Lung (tissue), 11 donors: ENCODE measurements at regions not wholly inside any gene's neighbourhood (a gene's known extent, or its start where the extent isn't known, plus 50 kb on each side); places are given as distances from the start of the nearest gene placed in this dataset.

ENCODE experiments used
- ATAC-seq: fragments of 200-7000 bp; cut with Tn5 transposase; one replicate; pipeline ENCODE4 v1.9.1; 2020; ENCODE audit warnings: moderate number of reproducible peaks; ENCODE audit not compliant: insufficient read depth, low FRiP score
- DNase-seq, 3 donors: peaks; one replicate each; pipeline ENCODE4 v3.0.0-alpha.2; 2013 to 2017
- H3K27ac ChIP-seq, 2 donors: one replicate each; pipeline ENCODE4 v1.5.1; 2013; ENCODE audit warnings: mild to moderate bottlenecking in 2 of 2, moderate library complexity in 2 of 2, control low read depth in 1 of 2, inconsistent platforms in 1 of 2, low read depth in 1 of 2, low read length in 1 of 2
- H3K27me3 ChIP-seq, 3 donors: one replicate each; pipeline ENCODE4 v1.5.1; 2013; ENCODE audit warnings: low read length in 2 of 3; ENCODE audit not compliant: control insufficient read depth in 3 of 3, insufficient read depth in 3 of 3
- H3K36me3 ChIP-seq, 4 donors: one replicate each; pipeline ENCODE4 v1.5.1; 2013; ENCODE audit warnings: low read length in 4 of 4, mild to moderate bottlenecking in 1 of 4, moderate library complexity in 1 of 4; ENCODE audit not compliant: control insufficient read depth in 4 of 4, insufficient read depth in 4 of 4
- H3K4me1 ChIP-seq, 5 donors: one replicate each; pipeline ENCODE4 v1.5.1; 2013; ENCODE audit warnings: low read length in 5 of 5, mild to moderate bottlenecking in 2 of 5, moderate library complexity in 1 of 5; ENCODE audit not compliant: control insufficient read depth in 5 of 5, insufficient read depth in 5 of 5
- H3K4me3 ChIP-seq: one replicate; pipeline ENCODE4 v1.5.1; 2013; ENCODE audit warnings: mild to moderate bottlenecking, control low read depth, moderate library complexity
- H3K9ac ChIP-seq, 2 donors: one replicate each; pipeline ENCODE4 v1.5.1; 2013; ENCODE audit warnings: low read length in 2 of 2, control low read depth in 1 of 2; ENCODE audit not compliant: insufficient read depth in 1 of 2
- H3K9me3 ChIP-seq, 4 donors: one replicate each; pipeline ENCODE4 v1.5.1; 2013; ENCODE audit warnings: low read length in 3 of 4, mild to moderate bottlenecking in 1 of 4, moderate library complexity in 1 of 4; ENCODE audit not compliant: control insufficient read depth in 4 of 4, insufficient read depth in 3 of 4
- WGBS, 2 donors: extraction: QIAGEN DNeasy Blood & Tissue Kit; methylation state at CpG; one replicate each; pipeline ENCODE4 v1.1.7; 2013; 5-methylcytosine and 5-hydroxymethylcytosine counted together
- TF ChIP-seq, protein P1 (sequence below): IDR thresholded peaks from 2 replicates; pipeline ENCODE4 v1.5.1; 2012; ENCODE audit warnings: mild to moderate bottlenecking; ENCODE audit errors: control extremely low read depth, extremely low read depth
- donor health status: control.
- donor health status: control.
- donor health status: Bipolar disorder and iron deficiency.
- donor health status: healthy.
- donor health status: DM: yes; HTN: yes; CAD: no.

DNA sequence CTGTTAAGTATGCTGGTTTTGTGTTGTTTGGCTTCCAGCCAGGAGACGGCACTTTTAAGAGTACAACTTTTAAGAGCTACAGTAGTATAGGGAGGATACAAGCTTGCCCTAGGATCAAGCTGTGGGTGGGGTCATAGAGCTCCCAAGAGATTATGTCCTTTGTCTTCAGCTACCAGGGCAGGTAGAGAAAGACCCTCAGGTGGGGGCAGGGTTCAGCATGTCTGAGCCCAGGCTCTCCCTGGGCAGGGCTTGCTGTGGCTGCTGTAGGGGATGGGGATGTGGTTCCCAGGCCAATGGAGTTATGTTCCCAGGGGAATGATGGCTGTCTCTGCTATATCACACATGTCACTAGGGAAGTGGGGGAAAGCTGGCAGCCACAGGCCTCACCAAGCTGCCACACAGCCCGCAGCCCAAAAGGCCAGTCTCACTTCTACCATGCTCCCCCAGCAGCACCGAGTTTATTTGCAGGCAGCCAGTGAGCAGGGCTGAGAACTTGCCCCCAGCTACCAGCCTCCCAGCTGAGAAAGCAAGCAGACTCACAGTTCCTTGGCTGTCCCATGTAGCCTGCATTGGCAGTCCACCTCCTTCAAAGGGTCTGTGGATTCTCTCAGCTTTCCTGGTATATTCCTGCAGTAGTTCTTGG lies 105.7 kb upstream of the ERBB4 start:
- 69 to 73% methylated on average over 3 of the region's 3 CpGs for WGBS, 2 donors
- Histone ChIP-seq H3K4me1 (no peaks in the 10 kb centered on the region), H3K36me3 (no peaks in the 10 kb centered on the region), H3K4me3 (no peak overlapping the region), H3K9me3 (no peaks in the 10 kb centered on the region), H3K27me3 (no peaks in the 10 kb centered on the region), H3K9ac (no peak overlapping the region), H3K27ac (no peak overlapping the region)
- TF ChIP-seq, protein P1, sequence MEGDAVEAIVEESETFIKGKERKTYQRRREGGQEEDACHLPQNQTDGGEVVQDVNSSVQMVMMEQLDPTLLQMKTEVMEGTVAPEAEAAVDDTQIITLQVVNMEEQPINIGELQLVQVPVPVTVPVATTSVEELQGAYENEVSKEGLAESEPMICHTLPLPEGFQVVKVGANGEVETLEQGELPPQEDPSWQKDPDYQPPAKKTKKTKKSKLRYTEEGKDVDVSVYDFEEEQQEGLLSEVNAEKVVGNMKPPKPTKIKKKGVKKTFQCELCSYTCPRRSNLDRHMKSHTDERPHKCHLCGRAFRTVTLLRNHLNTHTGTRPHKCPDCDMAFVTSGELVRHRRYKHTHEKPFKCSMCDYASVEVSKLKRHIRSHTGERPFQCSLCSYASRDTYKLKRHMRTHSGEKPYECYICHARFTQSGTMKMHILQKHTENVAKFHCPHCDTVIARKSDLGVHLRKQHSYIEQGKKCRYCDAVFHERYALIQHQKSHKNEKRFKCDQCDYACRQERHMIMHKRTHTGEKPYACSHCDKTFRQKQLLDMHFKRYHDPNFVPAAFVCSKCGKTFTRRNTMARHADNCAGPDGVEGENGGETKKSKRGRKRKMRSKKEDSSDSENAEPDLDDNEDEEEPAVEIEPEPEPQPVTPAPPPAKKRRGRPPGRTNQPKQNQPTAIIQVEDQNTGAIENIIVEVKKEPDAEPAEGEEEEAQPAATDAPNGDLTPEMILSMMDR = no peak
- DNase-seq (no peak), ATAC-seq (no peak)

DNA sequence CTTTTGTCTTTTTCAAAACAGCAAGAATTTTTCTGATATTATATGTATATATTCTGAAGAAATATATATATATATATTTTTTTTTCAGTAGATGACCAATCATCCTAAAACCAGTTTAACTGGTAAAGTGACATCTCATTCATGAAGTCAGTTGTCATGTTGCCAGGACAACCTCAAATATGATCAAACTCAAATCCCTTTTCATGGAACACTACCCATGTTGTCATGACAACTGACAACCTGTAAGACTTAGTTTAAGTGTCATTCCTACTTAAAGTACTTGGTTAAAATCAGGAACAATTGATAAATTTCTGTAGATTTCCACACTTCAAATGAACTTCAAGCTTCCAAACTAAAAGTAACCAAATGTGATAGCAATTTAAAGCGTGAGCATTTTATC lies 101.8 kb upstream of the ERBB4 start:
- H3K36me3 ChIP-seq = no peaks in the 10 kb centered on the region
- WGBS, 2 donors = 68 to 85% methylated on average over 1 of the region's 1 CpG
- no peaks in the 10 kb centered on the region for H3K4me1 ChIP-seq
- no peaks in the 10 kb centered on the region for H3K27me3 ChIP-seq
- no peak overlapping the region for H3K9ac ChIP-seq
- H3K9me3 ChIP-seq = no peaks in the 10 kb centered on the region
- no peak overlapping the region for H3K27ac ChIP-seq
- ATAC-seq (no peak), DNase-seq (peak in 2 of 3 donors; percentile 6 to 10)
- TF ChIP-seq, protein P1 = no peak
- no peak overlapping the region for H3K4me3 ChIP-seq

DNA sequence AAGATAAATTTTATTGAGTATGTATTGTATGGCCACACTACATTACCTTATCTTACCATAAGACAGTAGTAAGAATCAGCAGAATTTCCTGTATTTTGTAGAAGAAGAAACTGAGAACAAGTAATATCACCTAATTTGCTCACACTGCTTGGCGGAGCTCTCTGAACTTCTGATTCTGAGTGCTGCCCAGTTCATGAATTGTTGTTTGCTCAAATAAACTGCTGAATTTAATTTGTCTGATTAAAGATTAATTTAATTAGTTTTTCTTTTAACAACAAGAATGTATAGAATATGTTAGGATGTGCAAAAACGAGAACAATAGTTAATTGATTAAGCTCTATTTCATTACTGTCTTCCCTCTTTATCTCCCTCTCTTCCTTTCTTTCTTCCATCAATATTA lies 100.1 kb upstream of the ERBB4 start:
- no peak for ATAC-seq
- TF ChIP-seq, protein P1 = no peak

DNA sequence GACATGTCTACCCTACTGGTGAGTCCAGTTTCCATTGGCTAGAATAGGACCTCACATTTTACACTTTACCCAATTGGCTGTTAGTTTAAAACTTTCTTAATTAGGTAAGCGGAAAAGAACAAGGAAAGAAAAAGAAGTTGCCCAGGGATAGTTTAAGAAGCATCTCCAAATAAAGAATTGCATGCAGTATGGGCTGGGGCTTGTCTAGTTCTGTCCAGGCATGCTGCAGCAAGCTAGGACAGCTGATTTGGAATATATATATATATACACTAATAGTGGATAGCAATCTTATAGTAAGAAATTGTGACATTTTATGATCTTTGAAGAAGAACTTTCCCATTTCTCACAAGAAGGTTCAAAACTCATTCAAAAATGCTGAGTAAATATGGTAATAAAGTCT lies 90.0 kb upstream of the ERBB4 start:
- TF ChIP-seq, protein P1 = no peak
- Histone ChIP-seq H3K9me3 (peaks cover 0 to 2% (median 0%) of the 10 kb centered on the region in 4 donors), H3K4me1 (no peaks in the 10 kb centered on the region), H3K36me3 (no peaks in the 10 kb centered on the region), H3K4me3 (no peak overlapping the region), H3K27me3 (no peaks in the 10 kb centered on the region), H3K9ac (no peak overlapping the region), H3K27ac (no peak overlapping the region)
- 74 to 86% methylated on average over 1 of the region's 1 CpG for WGBS, 2 donors
- DNase-seq (no peak), ATAC-seq (no peak)

More for the DNA sequence above, 100.1 kb upstream of the ERBB4 start:
- no peaks in the 10 kb centered on the region for H3K36me3 ChIP-seq
- WGBS, 2 donors = 83 to 84% methylated on average over 2 of the region's 2 CpGs
- no peak overlapping the region for H3K27ac ChIP-seq
- no peak overlapping the region for H3K9ac ChIP-seq
- no peaks in the 10 kb centered on the region for H3K4me1 ChIP-seq
- no peak overlapping the region for H3K4me3 ChIP-seq
- DNase-seq = no peak
- H3K9me3 ChIP-seq = no peaks in the 10 kb centered on the region
- H3K27me3 ChIP-seq = no peaks in the 10 kb centered on the region
